ENCODE measurements at regions not wholly inside any gene's neighbourhood (a gene's known extent, or its start where the extent isn't known, plus 50 kb on each side); places are given as distances from the start of the nearest gene placed in this dataset.

DNA sequence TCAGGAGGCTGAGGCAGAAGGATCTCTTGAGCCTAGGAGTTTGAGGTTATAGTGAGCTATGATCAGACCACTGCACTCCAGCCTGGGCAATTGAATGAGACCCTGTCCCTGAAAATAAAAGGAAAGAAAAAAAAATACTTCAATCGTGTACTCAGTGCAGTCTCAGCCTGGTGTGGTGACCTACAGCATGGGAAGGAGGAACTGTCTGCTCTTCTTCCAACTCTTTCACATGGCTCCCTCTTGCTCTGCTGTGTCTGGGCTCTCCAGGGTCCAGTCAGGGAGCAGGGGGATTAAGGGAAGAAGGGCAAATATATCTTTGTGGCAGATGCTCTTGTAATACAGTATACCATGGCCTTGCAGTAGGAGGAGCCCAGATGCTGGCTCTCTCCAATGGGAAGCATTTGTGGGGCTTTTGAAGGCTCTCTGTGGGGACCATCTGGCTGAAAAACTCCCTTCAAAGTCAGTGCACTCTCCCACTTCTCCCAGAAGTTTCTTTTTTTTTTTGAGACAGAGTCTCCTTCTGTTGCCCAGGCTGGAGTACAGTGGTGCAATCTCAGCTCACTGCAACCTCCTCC is 76.6 kb upstream of the TMPO start:
- no peak for TF ChIP-seq POLR2AphosphoS5 (IDR thresholded peaks at IDR 0.05)
- TF ChIP-seq, protein P1, sequence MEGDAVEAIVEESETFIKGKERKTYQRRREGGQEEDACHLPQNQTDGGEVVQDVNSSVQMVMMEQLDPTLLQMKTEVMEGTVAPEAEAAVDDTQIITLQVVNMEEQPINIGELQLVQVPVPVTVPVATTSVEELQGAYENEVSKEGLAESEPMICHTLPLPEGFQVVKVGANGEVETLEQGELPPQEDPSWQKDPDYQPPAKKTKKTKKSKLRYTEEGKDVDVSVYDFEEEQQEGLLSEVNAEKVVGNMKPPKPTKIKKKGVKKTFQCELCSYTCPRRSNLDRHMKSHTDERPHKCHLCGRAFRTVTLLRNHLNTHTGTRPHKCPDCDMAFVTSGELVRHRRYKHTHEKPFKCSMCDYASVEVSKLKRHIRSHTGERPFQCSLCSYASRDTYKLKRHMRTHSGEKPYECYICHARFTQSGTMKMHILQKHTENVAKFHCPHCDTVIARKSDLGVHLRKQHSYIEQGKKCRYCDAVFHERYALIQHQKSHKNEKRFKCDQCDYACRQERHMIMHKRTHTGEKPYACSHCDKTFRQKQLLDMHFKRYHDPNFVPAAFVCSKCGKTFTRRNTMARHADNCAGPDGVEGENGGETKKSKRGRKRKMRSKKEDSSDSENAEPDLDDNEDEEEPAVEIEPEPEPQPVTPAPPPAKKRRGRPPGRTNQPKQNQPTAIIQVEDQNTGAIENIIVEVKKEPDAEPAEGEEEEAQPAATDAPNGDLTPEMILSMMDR (IDR thresholded peaks at IDR 0.05; ENCODE audit: poor library complexity, severe bottlenecking) = no peak
- no peak for TF ChIP-seq EP300 (conservative IDR thresholded peaks at IDR 0.05; ENCODE audit: poor library complexity, severe bottlenecking)
- TF ChIP-seq SMC3 (conservative IDR thresholded peaks at IDR 0.05; ENCODE audit: poor library complexity) = no peak
- TF ChIP-seq REST (IDR thresholded peaks at IDR 0.05; ENCODE audit: borderline replicate concordance) = no peak
- TF ChIP-seq EZH2 (IDR thresholded peaks at IDR 0.05; ENCODE audit: borderline replicate concordance, insufficient read depth, low read length, poor library complexity, severe bottlenecking) = no peak
- no peak for TF ChIP-seq TAF1 (IDR thresholded peaks at IDR 0.05; ENCODE audit: low read depth)
- no peak for TF ChIP-seq RAD21 (conservative IDR thresholded peaks at IDR 0.05)
- TF ChIP-seq MXI1 (conservative IDR thresholded peaks at IDR 0.05; ENCODE audit: poor library complexity, severe bottlenecking) = no peak

Data from neural cell (in vitro differentiated cells).